ENCODE measurements at regions not wholly inside any gene's neighbourhood (a gene's known extent, or its start where the extent isn't known, plus 50 kb on each side); places are given as distances from the start of the nearest gene placed in this dataset.

GRCh38 chr1:34618381-34618780 lies 136.5 kb upstream of the GJB5 start:
- no peaks in the 10 kb centered on the region for H3K4me1 ChIP-seq
- H3K36me3 ChIP-seq: no peaks in the 10 kb centered on the region
- TF ChIP-seq EP300 (IDR thresholded peaks at IDR 0.05) (no peak), POLR2A (IDR thresholded peaks at IDR 0.05) (no peak), CTCF (IDR thresholded peaks at IDR 0.05) (no peak)
- no peak for DNase-seq (ENCODE audit: low spot score in 2 of 2)
- WGBS, 2 donors: 53 to 57% methylated on average over 3 of the region's 3 CpGs
- no peaks in the 10 kb centered on the region for H3K27me3 ChIP-seq
- no peaks in the 10 kb centered on the region for H3K9me3 ChIP-seq
- H3K4me3 ChIP-seq: no peak overlapping the region
- no peak overlapping the region for H3K27ac ChIP-seq

- WGBS, 2 donors: 82 to 83% methylated on average over 4 of the region's 4 CpGs
- Histone ChIP-seq H3K9me3 (no peaks in the 10 kb centered on the region), H3K4me3 (no peak overlapping the region), H3K36me3 (no peaks in the 10 kb centered on the region), H3K27me3 (no peaks in the 10 kb centered on the region), H3K27ac (no peak overlapping the region), H3K4me1 (no peaks in the 10 kb centered on the region)
- no peak for DNase-seq (ENCODE audit: low spot score in 2 of 2)
- TF ChIP-seq EP300 (IDR thresholded peaks at IDR 0.05) (no peak), POLR2A (IDR thresholded peaks at IDR 0.05) (no peak), CTCF (IDR thresholded peaks at IDR 0.05) (no peak)
Observed at GRCh38 chr1:34619256-34619655, 135.6 kb upstream of the GJB5 start.

GRCh38 chr1:34621916-34622315 lies 132.9 kb upstream of the GJB5 start:
- Histone ChIP-seq H3K27me3 (no peaks in the 10 kb centered on the region), H3K36me3 (no peaks in the 10 kb centered on the region), H3K4me1 (peaks cover 0 to 10% (median 0%) of the 10 kb centered on the region in 4 donors), H3K9me3 (no peaks in the 10 kb centered on the region), H3K4me3 (no peak overlapping the region), H3K27ac (no peak overlapping the region)
- no peak for DNase-seq (ENCODE audit: low spot score in 2 of 2)
- TF ChIP-seq CTCF (IDR thresholded peaks at IDR 0.05): no peak
- no peak for TF ChIP-seq EP300 (IDR thresholded peaks at IDR 0.05)
- TF ChIP-seq POLR2A (IDR thresholded peaks at IDR 0.05): no peak
- WGBS, 2 donors: 76 to 79% methylated on average over 4 of the region's 4 CpGs

DNA sequence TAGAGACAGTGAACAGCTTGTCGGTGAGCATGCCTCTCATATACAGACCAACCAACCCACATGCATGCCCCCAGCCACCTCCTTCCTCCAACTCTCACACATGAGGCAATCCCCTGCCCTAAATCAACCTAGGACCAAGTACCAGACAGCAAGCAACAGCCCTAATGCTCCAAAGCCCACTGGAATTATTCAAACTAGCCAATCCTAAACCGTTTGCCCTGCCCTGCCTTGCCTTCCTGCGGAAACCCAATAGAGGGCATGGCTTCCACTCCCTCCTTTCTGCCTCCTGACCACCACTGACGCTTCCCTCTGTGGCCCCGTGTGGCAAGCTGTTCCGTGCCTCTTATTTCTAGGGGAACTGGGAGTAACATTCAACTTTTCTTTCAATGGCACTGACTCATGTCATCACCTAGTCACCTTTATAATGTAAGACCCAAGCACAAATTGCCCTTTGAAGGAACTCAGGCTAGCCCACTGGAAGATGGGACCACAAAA lies 129.3 kb upstream of the GJB5 start:
- Histone ChIP-seq H3K27ac (no peak overlapping the region), H3K4me1 (peaks cover 0 to 10% (median 0%) of the 10 kb centered on the region in 4 donors), H3K4me3 (no peak overlapping the region), H3K9me3 (no peaks in the 10 kb centered on the region), H3K27me3 (no peaks in the 10 kb centered on the region), H3K36me3 (no peaks in the 10 kb centered on the region)
- no peak for DNase-seq (ENCODE audit: low spot score in 2 of 2)
- TF ChIP-seq CTCF (IDR thresholded peaks at IDR 0.05): no peak
- no peak for TF ChIP-seq EP300 (IDR thresholded peaks at IDR 0.05)
- no peak for TF ChIP-seq POLR2A (IDR thresholded peaks at IDR 0.05)
- 72 to 80% methylated on average over 6 of the region's 6 CpGs for WGBS, 2 donors

DNA sequence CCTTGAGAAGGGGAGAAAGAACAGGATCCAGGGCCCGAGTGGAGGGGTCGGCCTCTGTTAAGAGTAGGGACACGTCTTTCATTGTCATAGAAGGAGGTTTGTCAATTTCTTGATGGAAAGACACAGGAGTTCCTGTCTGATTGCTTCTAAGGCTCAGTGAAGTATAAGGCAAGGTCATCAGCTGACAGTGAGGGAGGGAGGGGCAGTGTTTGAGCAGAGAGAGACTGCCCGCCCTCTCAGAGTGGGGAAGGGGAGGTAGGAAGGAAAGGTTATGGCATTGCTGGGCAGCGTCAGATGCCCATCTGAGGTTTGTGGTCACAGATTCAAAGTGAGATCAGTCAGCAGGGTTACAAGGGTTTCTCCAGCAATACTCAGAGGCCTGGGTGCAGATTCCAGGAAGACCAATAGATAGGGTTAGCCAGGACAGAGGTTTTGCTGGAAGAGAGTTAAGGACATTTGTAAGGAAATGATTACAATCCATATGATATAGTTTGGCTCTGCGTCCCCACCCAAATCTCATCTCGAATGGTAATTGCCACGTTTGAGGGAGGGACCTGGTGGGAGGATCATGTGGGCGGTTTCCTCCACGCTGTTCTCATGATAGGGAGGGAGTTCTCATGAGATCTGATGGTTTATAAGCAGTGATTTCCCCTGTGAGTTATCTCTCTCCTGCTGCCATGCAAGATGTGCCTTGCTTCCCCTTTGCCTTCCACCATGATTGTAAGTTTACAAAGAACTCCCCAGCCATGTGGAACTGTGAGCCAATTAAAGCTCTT lies 127.2 kb upstream of the GJB5 start:
- no peak overlapping the region for H3K27ac ChIP-seq
- H3K36me3 ChIP-seq: no peaks in the 10 kb centered on the region
- TF ChIP-seq CTCF (IDR thresholded peaks at IDR 0.05) (no peak), EP300 (IDR thresholded peaks at IDR 0.05) (no peak), POLR2A (IDR thresholded peaks at IDR 0.05) (no peak)
- H3K9me3 ChIP-seq: no peaks in the 10 kb centered on the region
- H3K4me3 ChIP-seq: no peak overlapping the region
- WGBS, 2 donors: 62 to 64% methylated on average over 10 of the region's 10 CpGs
- H3K4me1 ChIP-seq: peaks cover 0 to 10% (median 0%) of the 10 kb centered on the region in 4 donors
- DNase-seq (ENCODE audit: low spot score in 2 of 2): no peak
- no peaks in the 10 kb centered on the region for H3K27me3 ChIP-seq
